ENCODE measurements at regions not wholly inside any gene's neighbourhood (a gene's known extent, or its start where the extent isn't known, plus 50 kb on each side); places are given as distances from the start of the nearest gene placed in this dataset.

GRCh38 chr2:105454801-105455485 is 56.1 kb upstream of the FHL2 start:
- TF ChIP-seq POLR2A (IDR thresholded peaks at IDR 0.05) (no peak), CTCF (IDR thresholded peaks at IDR 0.05) (no peak), POLR2AphosphoS5 (IDR thresholded peaks at IDR 0.05) (no peak)
